ENCODE measurements at regions not wholly inside any gene's neighbourhood (a gene's known extent, or its start where the extent isn't known, plus 50 kb on each side); places are given as distances from the start of the nearest gene placed in this dataset.

DNA sequence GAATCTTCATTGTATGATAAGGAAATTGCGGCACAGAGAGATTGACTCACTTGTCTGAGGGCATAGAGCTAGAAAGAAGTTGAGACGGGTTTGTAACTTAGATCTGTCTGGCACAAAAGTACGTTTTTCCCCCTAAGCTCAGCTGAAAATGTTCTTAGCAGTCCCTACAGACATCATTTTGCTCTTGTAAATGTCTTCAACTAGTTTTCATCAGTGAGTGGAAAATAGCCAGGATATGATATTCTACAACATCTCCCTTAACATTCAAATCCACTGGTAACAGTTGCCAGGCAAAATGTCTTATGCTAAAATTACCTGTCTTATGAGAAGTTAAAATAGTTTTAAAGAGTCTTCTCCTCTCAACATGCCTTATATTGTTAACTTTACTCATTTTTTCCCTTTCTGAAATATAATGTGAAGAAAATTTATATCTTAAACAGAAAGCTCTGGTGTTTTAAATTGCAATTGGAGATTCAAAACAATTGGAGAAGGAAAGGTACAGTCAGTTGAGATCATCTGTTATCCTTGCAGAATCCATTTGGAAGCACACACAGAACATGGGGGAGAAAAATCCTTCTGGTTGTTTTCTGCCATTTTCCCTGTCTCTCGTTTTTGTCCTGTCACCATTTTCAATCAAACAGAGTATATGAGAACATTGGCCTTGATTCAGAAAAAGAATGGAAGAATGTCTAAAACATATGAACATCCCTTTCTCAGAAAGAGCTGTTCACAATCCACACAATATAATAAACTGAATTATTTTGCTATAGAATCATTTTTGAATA, 255.0 kb downstream of the TRIB2 start:
- H2BK12ac ChIP-seq (ENCODE audit: insufficient read length, low read depth, low read length) = no peak overlapping the region
- Mint-ChIP-seq H3K36me3 (ENCODE audit: insufficient read depth in 1 of 3, low read depth in 3 of 3) (peaks cover 3 to 10% (median 6%) of the 10 kb centered on the region in 3 experiments; a peak in 3 of 7 replicates), H3K27me3 (ENCODE audit: low read depth) (no peaks in the 10 kb centered on the region), H3K4me1 (no peaks in the 10 kb centered on the region), H3K4me3 (no peak overlapping the region), H3K9me3 (peaks cover 10 to 11% of the 10 kb centered on the region in 2 experiments; a peak in 4 of 5 replicates), H3K27ac (no peak overlapping the region)
- no peaks in the 10 kb centered on the region for H3K23me2 ChIP-seq (ENCODE audit: insufficient read length, low read depth, low read length, poor library complexity, severe bottlenecking)
- no peak overlapping the region for H4K8ac ChIP-seq (replicated peaks; ENCODE audit: insufficient read length, low read depth, low read length)
- no peaks in the 10 kb centered on the region for H3K4me1 ChIP-seq (ENCODE audit: insufficient read depth, low read length)
- H4K91ac ChIP-seq (ENCODE audit: insufficient read length, low read depth, low read length) = no peak overlapping the region
- no peak overlapping the region for H2BK15ac ChIP-seq (ENCODE audit: low read depth, low read length)
- H3K18ac ChIP-seq (ENCODE audit: insufficient read length, low read depth, low read length) = no peak overlapping the region
- no peak overlapping the region for H3K4ac ChIP-seq (ENCODE audit: low read depth, low read length)
- no peaks in the 10 kb centered on the region for H3K79me2 ChIP-seq (ENCODE audit: insufficient read depth, low read length)
- H2BK5ac ChIP-seq (ENCODE audit: insufficient read length, low read length) = no peak overlapping the region
- no peak for DNase-seq
- H2AK5ac ChIP-seq (ENCODE audit: insufficient read length, low read length) = no peak overlapping the region
- H3K14ac ChIP-seq (ENCODE audit: insufficient read depth, low read length) = no peak overlapping the region
- H3K9me3 ChIP-seq (ENCODE audit: control insufficient read depth, low read depth, low read length) = no peaks in the 10 kb centered on the region
- H3K27ac ChIP-seq (ENCODE audit: insufficient read length, low read depth, low read length) = no peak overlapping the region
- H3K56ac ChIP-seq (ENCODE audit: insufficient read length, low read depth, low read length) = no peak overlapping the region
- TF ChIP-seq, protein P1, sequence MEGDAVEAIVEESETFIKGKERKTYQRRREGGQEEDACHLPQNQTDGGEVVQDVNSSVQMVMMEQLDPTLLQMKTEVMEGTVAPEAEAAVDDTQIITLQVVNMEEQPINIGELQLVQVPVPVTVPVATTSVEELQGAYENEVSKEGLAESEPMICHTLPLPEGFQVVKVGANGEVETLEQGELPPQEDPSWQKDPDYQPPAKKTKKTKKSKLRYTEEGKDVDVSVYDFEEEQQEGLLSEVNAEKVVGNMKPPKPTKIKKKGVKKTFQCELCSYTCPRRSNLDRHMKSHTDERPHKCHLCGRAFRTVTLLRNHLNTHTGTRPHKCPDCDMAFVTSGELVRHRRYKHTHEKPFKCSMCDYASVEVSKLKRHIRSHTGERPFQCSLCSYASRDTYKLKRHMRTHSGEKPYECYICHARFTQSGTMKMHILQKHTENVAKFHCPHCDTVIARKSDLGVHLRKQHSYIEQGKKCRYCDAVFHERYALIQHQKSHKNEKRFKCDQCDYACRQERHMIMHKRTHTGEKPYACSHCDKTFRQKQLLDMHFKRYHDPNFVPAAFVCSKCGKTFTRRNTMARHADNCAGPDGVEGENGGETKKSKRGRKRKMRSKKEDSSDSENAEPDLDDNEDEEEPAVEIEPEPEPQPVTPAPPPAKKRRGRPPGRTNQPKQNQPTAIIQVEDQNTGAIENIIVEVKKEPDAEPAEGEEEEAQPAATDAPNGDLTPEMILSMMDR (conservative IDR thresholded peaks at IDR 0.05) = no peak
- no peak overlapping the region for H2BK120ac ChIP-seq (ENCODE audit: low read depth, low read length, poor library complexity, severe bottlenecking)
- H2BK20ac ChIP-seq (ENCODE audit: low read depth, low read length, poor library complexity, severe bottlenecking) = no peak overlapping the region
- no peak overlapping the region for H3K4me2 ChIP-seq (ENCODE audit: insufficient read depth, insufficient read length, low read length)
- H3K23ac ChIP-seq (ENCODE audit: insufficient read length, low read depth, low read length) = no peak overlapping the region
- H2AFZ ChIP-seq (ENCODE audit: low read length) = no peak overlapping the region
- H4K20me1 ChIP-seq (ENCODE audit: control insufficient read depth, insufficient read depth, insufficient read length) = no peaks in the 10 kb centered on the region
- no peaks in the 10 kb centered on the region for H3K27me3 ChIP-seq (ENCODE audit: insufficient read depth, low read length)
- H3T11ph ChIP-seq (ENCODE audit: low read length) = no peak overlapping the region
- H3K79me1 ChIP-seq (ENCODE audit: insufficient read depth, low read depth, low read length, poor library complexity, severe bottlenecking) = no peaks in the 10 kb centered on the region
- no CpG with 5 or more reads among the region's 4 CpGs for WGBS (ENCODE audit: extremely low coverage, insufficient read length, low lambda C conversion rate)
- no peak overlapping the region for H4K5ac ChIP-seq (ENCODE audit: insufficient read length, low read depth, low read length)
- no peak overlapping the region for H3K9ac ChIP-seq (ENCODE audit: extremely low read depth, insufficient read length, low read length)
